ENCODE measurements at regions not wholly inside any gene's neighbourhood (a gene's known extent, or its start where the extent isn't known, plus 50 kb on each side); places are given as distances from the start of the nearest gene placed in this dataset.

DNA sequence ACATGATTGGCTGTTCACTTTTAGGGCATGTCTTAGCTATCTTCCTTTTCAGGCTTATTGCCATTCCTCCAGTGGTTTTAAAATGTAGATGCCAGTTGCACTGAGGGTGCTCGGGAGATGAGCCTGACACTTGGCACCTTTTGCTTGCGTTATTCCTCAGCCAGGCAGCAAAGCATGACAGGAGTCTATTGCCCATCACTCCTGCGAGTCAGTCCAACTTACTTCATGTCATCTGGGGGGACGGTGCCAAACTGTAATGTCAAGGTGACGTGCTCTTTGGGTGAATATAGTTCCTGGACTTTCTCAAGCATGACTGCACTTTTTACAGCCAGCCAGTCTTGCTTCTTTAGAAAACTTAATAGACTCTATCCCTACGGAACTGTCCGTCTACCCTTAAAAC lies 406.0 kb upstream of the C2CD4B start:
- TF ChIP-seq, protein P1, sequence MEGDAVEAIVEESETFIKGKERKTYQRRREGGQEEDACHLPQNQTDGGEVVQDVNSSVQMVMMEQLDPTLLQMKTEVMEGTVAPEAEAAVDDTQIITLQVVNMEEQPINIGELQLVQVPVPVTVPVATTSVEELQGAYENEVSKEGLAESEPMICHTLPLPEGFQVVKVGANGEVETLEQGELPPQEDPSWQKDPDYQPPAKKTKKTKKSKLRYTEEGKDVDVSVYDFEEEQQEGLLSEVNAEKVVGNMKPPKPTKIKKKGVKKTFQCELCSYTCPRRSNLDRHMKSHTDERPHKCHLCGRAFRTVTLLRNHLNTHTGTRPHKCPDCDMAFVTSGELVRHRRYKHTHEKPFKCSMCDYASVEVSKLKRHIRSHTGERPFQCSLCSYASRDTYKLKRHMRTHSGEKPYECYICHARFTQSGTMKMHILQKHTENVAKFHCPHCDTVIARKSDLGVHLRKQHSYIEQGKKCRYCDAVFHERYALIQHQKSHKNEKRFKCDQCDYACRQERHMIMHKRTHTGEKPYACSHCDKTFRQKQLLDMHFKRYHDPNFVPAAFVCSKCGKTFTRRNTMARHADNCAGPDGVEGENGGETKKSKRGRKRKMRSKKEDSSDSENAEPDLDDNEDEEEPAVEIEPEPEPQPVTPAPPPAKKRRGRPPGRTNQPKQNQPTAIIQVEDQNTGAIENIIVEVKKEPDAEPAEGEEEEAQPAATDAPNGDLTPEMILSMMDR (IDR thresholded peaks at IDR 0.05) = no peak
- no peak for TF ChIP-seq POLR2A (IDR thresholded peaks at IDR 0.05)
